Stomach (tissue), 4 donors: ENCODE measurements at regions not wholly inside any gene's neighbourhood (a gene's known extent, or its start where the extent isn't known, plus 50 kb on each side); places are given as distances from the start of the nearest gene placed in this dataset.

Source experiments
- EP300 ChIP-seq: sonication (generic); formaldehyde crosslinking; IDR thresholded peaks from one replicate; pipeline ENCODE4 v1.6.1; 2017; ENCODE audit warnings: antibody characterized with exemption
- POLR2AphosphoS5 ChIP-seq, 3 donors: sonication (generic); formaldehyde crosslinking; IDR thresholded peaks; one replicate each; pipeline ENCODE4 v1.6.1; 2016; ENCODE audit warnings: antibody characterized with exemption in 3 of 3
- TF ChIP-seq, protein P1 (sequence below), 7 experiments: fragments of 450-650 bp in 4 of 7; fragments of 200-600 bp in 3 of 7; sonication (generic) in 3 of 7; IDR thresholded peaks; one replicate each; pipeline ENCODE4 v1.5.1; 2016 to 2019; ENCODE audit warnings: antibody characterized with exemption in 7 of 7, control low read depth in 2 of 7, mild to moderate bottlenecking in 1 of 7

DNA sequence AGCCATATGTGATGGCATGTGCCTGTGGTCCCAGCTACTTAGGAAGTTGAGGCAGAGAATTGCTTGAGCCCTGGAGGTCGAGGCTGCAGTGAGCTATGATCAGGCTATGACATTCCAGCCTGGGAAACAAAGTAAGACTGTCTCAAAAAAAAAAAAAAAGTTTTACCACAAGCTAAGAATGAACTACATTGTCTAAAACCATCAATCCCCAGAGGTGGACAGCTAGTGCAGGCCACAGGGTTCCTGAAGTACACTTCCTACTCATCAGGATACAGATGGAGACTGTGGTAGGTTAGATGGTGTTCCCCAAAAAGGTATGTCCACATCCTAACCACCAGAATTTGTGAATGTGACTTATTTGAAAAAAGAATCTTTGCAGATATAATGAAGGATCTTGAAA is 63.5 kb upstream of the DOCK9 start:
- TF ChIP-seq, protein P1, sequence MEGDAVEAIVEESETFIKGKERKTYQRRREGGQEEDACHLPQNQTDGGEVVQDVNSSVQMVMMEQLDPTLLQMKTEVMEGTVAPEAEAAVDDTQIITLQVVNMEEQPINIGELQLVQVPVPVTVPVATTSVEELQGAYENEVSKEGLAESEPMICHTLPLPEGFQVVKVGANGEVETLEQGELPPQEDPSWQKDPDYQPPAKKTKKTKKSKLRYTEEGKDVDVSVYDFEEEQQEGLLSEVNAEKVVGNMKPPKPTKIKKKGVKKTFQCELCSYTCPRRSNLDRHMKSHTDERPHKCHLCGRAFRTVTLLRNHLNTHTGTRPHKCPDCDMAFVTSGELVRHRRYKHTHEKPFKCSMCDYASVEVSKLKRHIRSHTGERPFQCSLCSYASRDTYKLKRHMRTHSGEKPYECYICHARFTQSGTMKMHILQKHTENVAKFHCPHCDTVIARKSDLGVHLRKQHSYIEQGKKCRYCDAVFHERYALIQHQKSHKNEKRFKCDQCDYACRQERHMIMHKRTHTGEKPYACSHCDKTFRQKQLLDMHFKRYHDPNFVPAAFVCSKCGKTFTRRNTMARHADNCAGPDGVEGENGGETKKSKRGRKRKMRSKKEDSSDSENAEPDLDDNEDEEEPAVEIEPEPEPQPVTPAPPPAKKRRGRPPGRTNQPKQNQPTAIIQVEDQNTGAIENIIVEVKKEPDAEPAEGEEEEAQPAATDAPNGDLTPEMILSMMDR (IDR thresholded peaks at IDR 0.05) = no peak
- TF ChIP-seq POLR2AphosphoS5 (IDR thresholded peaks at IDR 0.05) = no peak
- no peak for TF ChIP-seq EP300
